DMS153 (cell line): ENCODE measurements at regions not wholly inside any gene's neighbourhood (a gene's known extent, or its start where the extent isn't known, plus 50 kb on each side); places are given as distances from the start of the nearest gene placed in this dataset.
A peak's percentile ranks its signal among the peaks of the same experiment; 100 is the strongest.
"Not testable (repeated sequence)": the region's sequence is repeated elsewhere in the genome, so short reads cannot be mapped to it uniquely, and the experiment has no call there.

Experiments used
- DNase-seq: peaks from one replicate; lab custom pipeline; 2025; lab: John Stamatoyannopoulos, UW

- not testable (repeated sequence) for DNase-seq
Measured at GRCh38 chr10:100638969-100639368, 103.2 kb downstream of the HIF1AN start.

DNA sequence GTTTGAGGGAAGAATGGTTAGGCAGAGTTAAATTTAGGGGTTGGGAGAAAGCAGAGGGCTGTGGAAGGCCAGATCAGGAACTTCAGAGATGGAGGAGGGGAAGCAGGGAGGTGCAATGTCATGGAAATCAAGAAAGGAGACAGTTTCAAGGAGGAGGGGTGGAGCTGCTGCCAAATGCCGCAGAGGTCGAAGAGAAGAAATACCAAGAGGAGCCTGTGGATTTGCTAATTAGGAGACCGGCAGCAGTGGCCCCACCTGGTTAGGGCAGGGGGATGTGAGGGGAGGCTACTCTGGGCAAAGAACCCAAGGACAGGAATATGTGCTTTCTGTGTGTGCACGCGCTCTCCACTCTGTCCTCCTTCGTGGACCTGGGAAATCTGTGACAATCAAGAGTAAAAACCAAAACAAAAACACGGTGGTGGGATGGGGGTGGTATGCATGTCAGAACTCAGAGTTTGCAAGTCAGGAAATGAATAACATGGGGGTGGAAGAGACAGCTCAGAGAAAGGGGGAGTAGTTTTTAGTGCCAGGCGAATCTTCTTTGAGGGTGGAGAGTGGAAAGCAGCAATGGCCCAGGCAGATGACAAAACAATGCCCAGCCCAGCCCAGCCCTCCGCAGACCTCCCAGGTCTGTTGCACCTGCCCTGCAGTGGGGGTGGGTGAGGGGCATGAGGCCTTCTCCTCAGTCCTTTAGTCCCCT, 102.9 kb upstream of the PAX2 start:
- DNase-seq = no peak

DNA sequence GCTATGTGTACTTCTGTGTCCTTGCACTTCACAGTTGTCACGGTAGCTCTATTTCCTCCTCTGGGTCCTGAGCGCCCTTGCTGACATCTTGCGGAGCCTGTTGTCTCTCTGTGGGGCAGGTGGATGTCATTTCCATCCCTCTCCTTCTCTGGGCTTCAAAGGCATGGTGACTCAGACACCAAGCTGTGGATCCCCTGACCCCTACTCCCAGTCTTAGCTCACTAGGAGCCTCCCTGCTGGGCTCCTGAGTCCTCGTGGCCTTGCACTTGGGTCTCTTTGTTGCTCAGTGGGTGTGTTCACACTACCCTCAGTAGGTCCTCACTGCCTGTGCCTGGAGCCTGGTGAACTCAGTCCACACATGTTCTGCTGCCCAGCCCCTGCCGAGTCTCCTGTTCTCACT, 100.3 kb upstream of the PAX2 start:
- no peak for DNase-seq

DNA sequence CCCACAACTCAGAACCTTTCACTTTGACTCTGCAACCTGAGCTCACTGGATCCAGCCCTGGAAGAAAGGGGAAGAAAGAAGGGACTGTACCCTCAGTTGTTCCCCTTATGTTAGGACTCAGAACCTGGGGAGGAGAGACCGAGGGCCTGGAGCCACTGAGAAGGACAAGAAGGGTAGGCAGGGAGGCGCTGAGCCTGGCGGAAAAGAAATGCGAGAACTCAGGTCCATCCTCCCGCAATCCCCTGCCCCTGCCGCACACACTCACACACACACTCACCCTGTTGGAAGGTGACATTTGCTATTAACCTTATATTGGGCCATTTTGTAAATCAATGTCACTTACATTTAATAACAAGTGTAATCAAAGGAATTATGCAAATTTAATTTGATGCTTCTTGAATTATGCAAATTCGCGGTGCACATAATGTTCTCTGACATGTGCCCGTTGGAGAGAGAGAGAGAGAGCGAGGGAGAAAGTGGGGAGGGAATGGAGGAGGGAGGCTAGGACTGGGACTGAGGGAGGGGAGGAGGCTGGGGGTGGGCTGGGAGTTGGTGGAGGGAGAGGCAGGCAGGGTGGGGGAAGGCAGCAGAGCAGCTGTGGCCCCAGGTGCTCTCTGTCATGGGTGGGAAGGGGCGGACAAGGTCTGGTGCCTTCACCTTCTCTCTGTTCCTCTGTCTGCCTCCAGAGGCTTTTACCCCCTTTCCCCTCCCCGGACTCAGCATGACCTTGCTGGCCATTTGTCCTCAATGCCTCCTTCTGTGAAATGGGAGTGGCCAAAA, 99.6 kb upstream of the PAX2 start:
- DNase-seq = no peak

- no peak for DNase-seq
Measured at GRCh38 chr10:100647928-100648327, 97.5 kb upstream of the PAX2 start.

DNA sequence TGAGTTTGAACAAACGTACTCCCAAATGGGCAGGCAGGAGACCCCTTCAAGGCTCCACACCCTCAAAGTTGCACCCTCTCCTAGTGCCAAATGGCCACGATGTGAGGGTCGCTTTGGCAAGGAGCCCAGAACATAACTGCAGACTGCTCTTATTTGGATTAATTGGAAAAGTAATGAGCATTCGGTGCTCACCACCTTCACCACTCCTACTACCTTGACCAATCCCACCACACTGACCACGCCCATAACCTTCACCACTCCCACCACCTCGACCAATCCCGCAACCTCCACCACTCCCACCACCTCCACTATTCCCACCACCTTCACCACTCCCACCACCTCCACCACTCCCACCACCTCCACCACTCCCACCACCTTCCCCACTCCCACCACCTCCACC, 94.7 kb upstream of the PAX2 start:
- DNase-seq = no peak

- DNase-seq = not testable (repeated sequence)
Measured at GRCh38 chr10:100651099-100651498, 94.3 kb upstream of the PAX2 start.

DNA sequence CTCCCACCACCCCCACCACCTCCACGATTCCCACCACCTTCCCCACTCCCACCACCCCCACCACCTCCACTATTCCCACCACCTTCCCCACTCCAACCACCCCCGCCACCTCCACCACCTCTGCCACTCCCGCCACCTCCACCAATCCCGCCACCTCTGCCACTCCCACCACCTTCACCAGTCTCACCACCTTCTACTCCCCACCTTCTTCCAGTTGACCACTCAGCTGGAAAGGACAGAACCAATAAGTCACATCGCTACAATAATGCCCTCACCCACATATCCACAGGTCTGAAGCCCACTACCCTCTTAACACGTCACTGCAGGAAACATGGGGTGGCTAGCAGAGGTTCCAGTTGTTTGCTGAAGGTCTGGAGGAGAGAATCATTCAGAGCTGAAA, 93.5 kb upstream of the PAX2 start:
- DNase-seq = no peak

DNA sequence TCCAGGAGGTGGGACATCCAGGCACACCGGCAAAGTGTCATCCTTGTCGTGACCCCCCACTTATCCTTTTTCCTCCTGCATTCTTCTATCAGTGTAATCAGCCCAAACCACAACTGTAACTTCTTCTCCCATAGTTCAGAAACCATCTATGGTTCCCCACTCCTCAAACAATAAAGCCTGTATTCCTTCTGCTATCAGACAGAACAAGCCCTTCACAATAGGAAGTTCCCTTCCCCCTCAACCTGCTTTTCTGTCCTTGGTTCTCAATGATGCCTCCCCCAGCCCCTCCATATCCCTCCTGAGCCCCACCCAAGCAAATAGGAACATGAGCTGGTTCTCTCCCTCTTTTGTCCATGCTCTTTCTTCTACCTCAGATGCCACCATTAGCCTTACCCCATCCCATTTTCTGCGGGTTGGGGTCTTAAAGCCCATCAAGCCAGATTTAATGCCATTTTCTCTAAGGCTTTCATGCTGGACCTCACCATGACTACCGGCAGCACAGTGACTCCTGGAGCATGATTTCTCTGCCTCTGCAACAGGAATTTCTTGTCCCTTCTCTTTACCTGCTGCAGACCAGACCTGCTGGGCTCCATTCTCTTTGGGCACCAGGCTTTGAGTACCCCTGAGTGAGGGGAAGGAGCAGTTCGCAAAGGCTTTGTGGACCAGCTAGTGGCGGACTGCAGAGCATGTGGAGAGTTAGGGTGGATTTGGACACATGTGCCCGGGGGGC, 92.8 kb upstream of the PAX2 start:
- DNase-seq = no peak

GRCh38 chr10:100653238-100653956, 92.0 kb upstream of the PAX2 start:
- no peak for DNase-seq

DNA sequence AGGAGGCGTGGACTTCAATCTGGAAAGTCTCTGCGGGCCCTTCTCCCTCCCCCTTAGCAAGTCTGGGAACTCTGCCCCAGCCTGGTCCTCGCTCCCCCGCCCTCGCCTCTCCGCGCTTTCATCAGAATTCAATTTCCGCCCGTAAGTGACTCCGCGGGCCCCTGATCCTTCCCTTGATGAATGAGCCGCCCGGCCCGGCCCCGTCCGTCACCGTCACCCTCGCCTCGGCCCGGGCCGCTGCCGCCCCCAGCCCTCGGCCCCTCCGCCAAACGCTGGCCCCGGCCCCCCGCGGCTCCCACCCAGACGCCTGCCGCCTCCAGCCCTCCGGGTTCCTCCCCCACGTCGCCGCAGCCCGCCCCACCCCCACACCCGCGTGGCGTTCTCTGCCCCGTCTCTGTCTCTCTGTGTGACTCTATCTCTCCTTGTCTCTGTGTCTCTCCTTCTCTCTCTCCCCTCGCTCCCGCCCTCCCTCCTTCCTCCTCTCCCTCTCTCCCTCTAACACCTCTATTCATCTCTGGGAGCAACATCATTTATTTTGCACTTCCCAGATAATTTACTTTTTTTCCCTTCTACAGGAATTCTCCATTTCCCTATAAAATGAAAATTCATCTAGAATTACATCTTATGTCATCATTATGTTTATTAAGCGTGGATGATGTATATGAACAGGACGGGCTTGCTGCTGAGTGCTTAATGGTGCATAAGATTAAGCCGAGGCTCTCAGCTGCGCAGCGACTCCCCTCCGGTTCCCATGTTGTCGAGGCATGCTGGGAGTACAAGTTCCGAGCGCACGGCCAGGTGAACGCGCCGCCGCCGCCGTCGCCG, 91.2 kb upstream of the PAX2 start:
- DNase-seq = no peak

- DNase-seq = no peak
Measured at GRCh38 chr10:100654782-100655325, 90.5 kb upstream of the PAX2 start.

DNA sequence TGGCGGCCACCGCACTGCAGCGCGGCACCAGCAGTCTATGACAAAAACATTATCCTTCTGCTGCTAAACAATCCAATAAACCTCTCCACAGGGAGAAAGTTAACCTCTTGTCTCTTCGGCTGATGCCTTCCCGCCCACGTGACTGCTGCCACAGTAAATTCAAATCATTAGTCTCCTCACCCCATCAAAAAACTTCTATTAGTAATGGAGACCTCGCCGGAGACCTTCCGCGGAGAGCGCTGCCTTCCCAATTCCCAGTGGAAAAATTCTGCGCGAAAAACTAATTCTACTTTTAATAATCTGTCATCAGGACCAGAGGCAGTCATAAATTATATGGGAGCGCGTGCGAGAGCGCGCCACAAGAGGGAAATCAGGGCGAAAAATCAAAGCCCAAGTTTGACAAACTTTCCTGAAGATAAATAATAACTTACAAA, 90.0 kb upstream of the PAX2 start:
- no peak for DNase-seq

GRCh38 chr10:100655760-100656421, 89.5 kb upstream of the PAX2 start:
- no peak for DNase-seq

- peak; percentile 23 for DNase-seq
Measured at GRCh38 chr10:100656454-100656853, 88.9 kb upstream of the PAX2 start.

- DNase-seq = no peak
Measured at GRCh38 chr10:100658269-100658668, 87.1 kb upstream of the PAX2 start.

DNA sequence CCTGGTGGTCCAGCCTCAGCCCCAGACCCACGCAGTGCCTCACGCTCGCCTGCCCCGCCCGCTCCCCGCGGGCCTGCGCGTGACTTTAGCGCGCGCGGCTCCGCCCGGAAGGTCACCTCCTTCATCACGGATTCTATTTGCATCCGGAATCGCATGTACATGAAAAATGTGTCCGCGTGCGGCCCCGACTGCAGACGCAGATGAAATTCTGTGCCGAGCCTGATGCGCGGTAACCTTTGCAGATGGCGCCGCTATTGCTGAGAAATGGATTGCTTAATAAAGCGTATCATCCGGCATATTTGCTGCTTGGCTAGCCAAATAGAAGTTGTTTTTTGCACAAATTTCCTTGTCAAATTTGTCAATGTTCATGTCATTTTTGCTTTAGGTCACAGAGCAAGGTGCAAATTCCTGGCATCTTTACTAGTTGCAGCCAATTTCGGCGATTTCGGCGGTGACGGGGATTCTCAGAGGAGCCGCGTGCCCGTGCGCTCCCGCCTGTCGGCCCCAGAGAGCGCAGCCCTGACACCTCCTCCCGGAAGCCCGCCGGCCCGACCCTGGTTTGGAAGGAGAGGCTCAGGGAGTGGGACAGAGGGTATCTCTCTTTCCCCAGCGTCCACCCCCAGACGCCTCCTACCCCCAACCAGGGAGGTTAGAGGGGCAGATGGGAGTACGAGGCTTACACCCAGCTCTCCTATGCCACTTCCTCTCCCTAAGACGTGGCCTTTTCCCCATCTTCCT, 85.9 kb upstream of the PAX2 start:
- no peak for DNase-seq

- DNase-seq = no peak
Measured at GRCh38 chr10:100660365-100660764, 85.0 kb upstream of the PAX2 start.

DNA sequence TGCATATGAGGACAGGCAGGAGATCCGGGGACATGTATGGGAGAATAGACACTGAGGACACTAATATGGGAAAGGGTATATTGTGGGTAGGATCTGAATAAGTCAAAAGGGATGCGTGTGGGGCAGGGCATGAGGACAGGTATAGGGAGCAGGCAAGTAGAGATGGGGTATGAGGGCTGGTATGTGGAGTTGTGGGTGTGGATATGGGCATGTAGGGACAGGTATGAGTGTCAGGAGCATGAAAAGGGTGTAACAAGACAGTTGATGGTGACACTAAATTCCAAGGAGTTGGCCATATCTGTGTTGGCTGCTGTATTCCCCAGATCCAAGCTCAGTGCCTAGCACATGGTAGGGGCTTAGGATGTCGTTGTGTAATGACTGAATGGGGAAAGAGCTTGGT, 84.4 kb upstream of the PAX2 start:
- no peak for DNase-seq

DNA sequence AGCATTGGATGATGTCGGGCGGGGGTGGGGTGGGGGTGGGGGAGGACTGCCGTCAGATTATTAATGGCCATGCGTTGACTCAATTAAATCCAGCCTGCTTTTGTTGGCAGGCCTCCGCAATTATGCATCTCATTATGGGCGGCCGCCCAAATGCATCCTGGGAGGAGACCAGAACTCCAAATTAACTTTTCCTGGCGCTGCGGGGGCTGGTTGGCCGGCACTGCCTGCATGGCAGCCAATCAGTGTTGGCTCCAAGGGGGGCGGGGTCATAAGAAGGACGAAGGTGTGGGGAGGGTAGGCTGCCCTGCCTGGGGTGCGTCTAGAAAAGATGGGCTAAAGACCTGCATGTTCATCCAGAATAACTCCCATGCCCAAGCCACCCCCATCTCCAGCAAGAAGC, 83.9 kb upstream of the PAX2 start:
- DNase-seq = no peak
